ENCODE measurements at regions not wholly inside any gene's neighbourhood (a gene's known extent, or its start where the extent isn't known, plus 50 kb on each side); places are given as distances from the start of the nearest gene placed in this dataset.

- TF ChIP-seq RFX5 (IDR thresholded peaks at IDR 0.05; ENCODE audit: low read length), result no peak
- no peak for TF ChIP-seq SMC3 (IDR thresholded peaks at IDR 0.05; ENCODE audit: low read depth, low read length)
- TF ChIP-seq EZH2phosphoT487 (IDR thresholded peaks at IDR 0.05; ENCODE audit: borderline replicate concordance, low read depth), result no peak
- no peak for TF ChIP-seq MEF2A (IDR thresholded peaks at IDR 0.05; ENCODE audit: borderline replicate concordance, low read depth)
- no peak for TF ChIP-seq YY1 (IDR thresholded peaks at IDR 0.05; ENCODE audit: low read depth)
- TF ChIP-seq TAF1 (IDR thresholded peaks at IDR 0.05; ENCODE audit: borderline replicate concordance, low read depth, low read length), result no peak
- TF ChIP-seq, protein P1, sequence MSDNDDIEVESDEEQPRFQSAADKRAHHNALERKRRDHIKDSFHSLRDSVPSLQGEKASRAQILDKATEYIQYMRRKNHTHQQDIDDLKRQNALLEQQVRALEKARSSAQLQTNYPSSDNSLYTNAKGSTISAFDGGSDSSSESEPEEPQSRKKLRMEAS (IDR thresholded peaks at IDR 0.05; ENCODE audit: low read depth), result no peak
- TF ChIP-seq JUND (IDR thresholded peaks at IDR 0.05), result no peak
- no peak for TF ChIP-seq GATA2 (CRISPR knock-in tag; IDR thresholded peaks at IDR 0.05)
- POLR2A ChIA-PET, result no interaction called here
- DNase-seq, result no peak
Measured at GRCh38 chr14:97336179-97336578, 539.0 kb downstream of the VRK1 start.

DNA sequence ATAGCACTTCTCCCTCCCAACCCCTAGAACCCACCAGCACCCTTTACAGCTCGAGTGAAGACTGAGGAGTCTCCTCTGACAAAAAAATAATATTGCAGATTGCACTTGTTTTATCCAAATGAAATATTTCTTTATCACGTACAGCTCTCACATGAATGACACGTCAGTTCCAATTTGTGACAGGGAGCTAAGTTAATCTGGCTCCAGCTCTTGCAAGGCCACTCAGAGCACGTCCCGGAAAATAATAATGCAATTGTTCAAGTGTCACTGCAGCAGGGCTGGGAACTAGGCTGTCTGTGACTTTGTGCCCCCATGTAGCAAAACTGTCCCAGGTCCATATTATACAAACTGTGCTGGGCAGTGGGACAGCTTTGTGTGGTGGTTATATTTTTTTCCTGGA, 539.6 kb downstream of the VRK1 start:
- Histone ChIP-seq H2AFZ (ENCODE audit: low read depth) (no peak overlapping the region), H3K36me3 (replicated peaks in 1 of 2; ENCODE audit: control insufficient read depth in 1 of 2, insufficient read depth in 2 of 2, low read length in 1 of 2) (no peaks in the 10 kb centered on the region), H3K79me2 (ENCODE audit: insufficient read depth) (no peaks in the 10 kb centered on the region), H3K4me1 (ENCODE audit: control insufficient read depth in 1 of 2, insufficient read depth in 2 of 2, low read depth in 1 of 2, low read length in 1 of 2) (no peaks in the 10 kb centered on the region), H3K9me3 (no peaks in the 10 kb centered on the region), H3K9ac (no peak overlapping the region), H3K27me3 (ENCODE audit: insufficient read depth) (no peaks in the 10 kb centered on the region), H3K4me3 (ENCODE audit: low read depth in 2 of 2, low read length in 1 of 2) (no peak overlapping the region), H3F3A (replicated peaks; ENCODE audit: insufficient read depth) (no peaks in the 10 kb centered on the region), H3K9me2 (no peaks in the 10 kb centered on the region), H4K20me1 (ENCODE audit: insufficient read depth) (no peaks in the 10 kb centered on the region), H3K27ac (ENCODE audit: low read depth in 2 of 2, low read length in 1 of 2) (no peak overlapping the region), H3K4me2 (no peak overlapping the region)
- TF ChIP-seq, protein P2, sequence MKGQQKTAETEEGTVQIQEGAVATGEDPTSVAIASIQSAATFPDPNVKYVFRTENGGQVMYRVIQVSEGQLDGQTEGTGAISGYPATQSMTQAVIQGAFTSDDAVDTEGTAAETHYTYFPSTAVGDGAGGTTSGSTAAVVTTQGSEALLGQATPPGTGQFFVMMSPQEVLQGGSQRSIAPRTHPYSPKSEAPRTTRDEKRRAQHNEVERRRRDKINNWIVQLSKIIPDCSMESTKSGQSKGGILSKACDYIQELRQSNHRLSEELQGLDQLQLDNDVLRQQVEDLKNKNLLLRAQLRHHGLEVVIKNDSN (IDR thresholded peaks at IDR 0.05; ENCODE audit: borderline replicate concordance, low read depth), result no peak
- TF ChIP-seq FOXM1 (IDR thresholded peaks at IDR 0.05; ENCODE audit: low read depth) (no peak), GABPA (IDR thresholded peaks at IDR 0.05; ENCODE audit: low read depth) (no peak), ELF1 (IDR thresholded peaks at IDR 0.05) (no peak), SMC3 (IDR thresholded peaks at IDR 0.05; ENCODE audit: low read depth, low read length) (no peak), TEAD4 (IDR thresholded peaks at IDR 0.05; ENCODE audit: borderline replicate concordance, insufficient read depth) (no peak), RCOR1 (IDR thresholded peaks at IDR 0.05; ENCODE audit: low read length) (no peak), NFIC (IDR thresholded peaks at IDR 0.05; ENCODE audit: borderline replicate concordance) (no peak), FOXJ3 (CRISPR knock-in tag; IDR thresholded peaks at IDR 0.05) (no peak)
- TF ChIP-seq, protein P3, sequence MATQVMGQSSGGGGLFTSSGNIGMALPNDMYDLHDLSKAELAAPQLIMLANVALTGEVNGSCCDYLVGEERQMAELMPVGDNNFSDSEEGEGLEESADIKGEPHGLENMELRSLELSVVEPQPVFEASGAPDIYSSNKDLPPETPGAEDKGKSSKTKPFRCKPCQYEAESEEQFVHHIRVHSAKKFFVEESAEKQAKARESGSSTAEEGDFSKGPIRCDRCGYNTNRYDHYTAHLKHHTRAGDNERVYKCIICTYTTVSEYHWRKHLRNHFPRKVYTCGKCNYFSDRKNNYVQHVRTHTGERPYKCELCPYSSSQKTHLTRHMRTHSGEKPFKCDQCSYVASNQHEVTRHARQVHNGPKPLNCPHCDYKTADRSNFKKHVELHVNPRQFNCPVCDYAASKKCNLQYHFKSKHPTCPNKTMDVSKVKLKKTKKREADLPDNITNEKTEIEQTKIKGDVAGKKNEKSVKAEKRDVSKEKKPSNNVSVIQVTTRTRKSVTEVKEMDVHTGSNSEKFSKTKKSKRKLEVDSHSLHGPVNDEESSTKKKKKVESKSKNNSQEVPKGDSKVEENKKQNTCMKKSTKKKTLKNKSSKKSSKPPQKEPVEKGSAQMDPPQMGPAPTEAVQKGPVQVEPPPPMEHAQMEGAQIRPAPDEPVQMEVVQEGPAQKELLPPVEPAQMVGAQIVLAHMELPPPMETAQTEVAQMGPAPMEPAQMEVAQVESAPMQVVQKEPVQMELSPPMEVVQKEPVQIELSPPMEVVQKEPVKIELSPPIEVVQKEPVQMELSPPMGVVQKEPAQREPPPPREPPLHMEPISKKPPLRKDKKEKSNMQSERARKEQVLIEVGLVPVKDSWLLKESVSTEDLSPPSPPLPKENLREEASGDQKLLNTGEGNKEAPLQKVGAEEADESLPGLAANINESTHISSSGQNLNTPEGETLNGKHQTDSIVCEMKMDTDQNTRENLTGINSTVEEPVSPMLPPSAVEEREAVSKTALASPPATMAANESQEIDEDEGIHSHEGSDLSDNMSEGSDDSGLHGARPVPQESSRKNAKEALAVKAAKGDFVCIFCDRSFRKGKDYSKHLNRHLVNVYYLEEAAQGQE (IDR thresholded peaks at IDR 0.05; ENCODE audit: low read depth, low read length), result no peak
- 1% methylated on average over 5 of the region's 5 CpGs for WGBS (ENCODE audit: low lambda C conversion rate)
- no peak for DNase-seq
- POLR2A ChIA-PET, result no interaction called here
- CTCF ChIA-PET, result interaction anchor here (0.9 kb wide), 1 partner anchor 34 kb away, joined by 3 read pairs; no protein-coding TSS in a partner anchor

More at GRCh38 chr14:97336179-97336578, 539.0 kb downstream of the VRK1 start:
- no peaks in the 10 kb centered on the region for H3F3A ChIP-seq (replicated peaks; ENCODE audit: insufficient read depth)
- WGBS (ENCODE audit: low lambda C conversion rate), result 0% methylated on average over 1 of the region's 1 CpG
- no peak overlapping the region for H3K4me3 ChIP-seq (ENCODE audit: low read depth in 2 of 2, low read length in 1 of 2)
- H3K36me3 ChIP-seq (replicated peaks in 1 of 2; ENCODE audit: control insufficient read depth in 1 of 2, insufficient read depth in 2 of 2, low read length in 1 of 2), result no peaks in the 10 kb centered on the region
- H3K9me2 ChIP-seq, result no peaks in the 10 kb centered on the region
- H4K20me1 ChIP-seq (ENCODE audit: insufficient read depth), result no peaks in the 10 kb centered on the region
- H3K9ac ChIP-seq, result no peak overlapping the region
- no peaks in the 10 kb centered on the region for H3K27me3 ChIP-seq (ENCODE audit: insufficient read depth)
- H3K4me1 ChIP-seq (ENCODE audit: control insufficient read depth in 1 of 2, insufficient read depth in 2 of 2, low read depth in 1 of 2, low read length in 1 of 2), result no peaks in the 10 kb centered on the region
- no peaks in the 10 kb centered on the region for H3K79me2 ChIP-seq (ENCODE audit: insufficient read depth)
- CTCF ChIA-PET, result no interaction called here
- H3K4me2 ChIP-seq, result no peak overlapping the region
- no peak overlapping the region for H2AFZ ChIP-seq (ENCODE audit: low read depth)
- no peaks in the 10 kb centered on the region for H3K9me3 ChIP-seq
- no peak overlapping the region for H3K27ac ChIP-seq (ENCODE audit: low read depth in 2 of 2, low read length in 1 of 2)

Measured in SK-N-SH (cell line).